Sigmoid colon (tissue), 3 donors: ENCODE measurements at regions not wholly inside any gene's neighbourhood (a gene's known extent, or its start where the extent isn't known, plus 50 kb on each side); places are given as distances from the start of the nearest gene placed in this dataset.

ENCODE experiments used
- POLR2A ChIP-seq, 2 donors: fragments of 450-650 bp; IDR thresholded peaks; one replicate each; pipeline ENCODE4 v1.6.1; 2016; ENCODE audit warnings: antibody characterized with exemption in 2 of 2, mild to moderate bottlenecking in 2 of 2, moderate library complexity in 2 of 2
- TF ChIP-seq, protein P1 (sequence below), 4 experiments: fragments of 450-650 bp in 3 of 4; fragments of 200-600 bp in 1 of 4; IDR thresholded peaks; one replicate each; pipeline ENCODE4 v1.5.1; 2016 to 2019; ENCODE audit warnings: antibody characterized with exemption in 4 of 4, mild to moderate bottlenecking in 3 of 4, moderate library complexity in 2 of 4

DNA sequence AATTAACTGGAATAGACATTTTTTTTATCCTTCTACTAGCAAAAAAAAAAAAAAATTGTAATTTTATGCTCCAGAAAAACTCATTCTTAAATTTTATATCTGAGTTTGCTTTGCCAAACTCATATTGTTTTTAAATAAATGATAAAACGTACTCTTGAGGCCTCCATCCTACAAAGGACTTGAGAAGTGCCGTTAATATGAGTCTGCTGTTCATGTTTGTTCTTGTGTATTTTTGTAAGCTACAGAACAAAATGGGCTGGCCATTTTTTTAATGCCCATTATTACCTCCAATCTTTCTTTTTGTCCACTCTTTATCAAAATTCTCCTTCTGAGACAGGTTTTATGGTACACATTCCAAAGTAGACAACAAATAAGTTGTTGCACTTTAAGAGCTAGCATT is 643.5 kb upstream of the SOX9 start:
- TF ChIP-seq, protein P1, sequence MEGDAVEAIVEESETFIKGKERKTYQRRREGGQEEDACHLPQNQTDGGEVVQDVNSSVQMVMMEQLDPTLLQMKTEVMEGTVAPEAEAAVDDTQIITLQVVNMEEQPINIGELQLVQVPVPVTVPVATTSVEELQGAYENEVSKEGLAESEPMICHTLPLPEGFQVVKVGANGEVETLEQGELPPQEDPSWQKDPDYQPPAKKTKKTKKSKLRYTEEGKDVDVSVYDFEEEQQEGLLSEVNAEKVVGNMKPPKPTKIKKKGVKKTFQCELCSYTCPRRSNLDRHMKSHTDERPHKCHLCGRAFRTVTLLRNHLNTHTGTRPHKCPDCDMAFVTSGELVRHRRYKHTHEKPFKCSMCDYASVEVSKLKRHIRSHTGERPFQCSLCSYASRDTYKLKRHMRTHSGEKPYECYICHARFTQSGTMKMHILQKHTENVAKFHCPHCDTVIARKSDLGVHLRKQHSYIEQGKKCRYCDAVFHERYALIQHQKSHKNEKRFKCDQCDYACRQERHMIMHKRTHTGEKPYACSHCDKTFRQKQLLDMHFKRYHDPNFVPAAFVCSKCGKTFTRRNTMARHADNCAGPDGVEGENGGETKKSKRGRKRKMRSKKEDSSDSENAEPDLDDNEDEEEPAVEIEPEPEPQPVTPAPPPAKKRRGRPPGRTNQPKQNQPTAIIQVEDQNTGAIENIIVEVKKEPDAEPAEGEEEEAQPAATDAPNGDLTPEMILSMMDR (IDR thresholded peaks at IDR 0.05) = no peak
- no peak for TF ChIP-seq POLR2A (IDR thresholded peaks at IDR 0.05)
